ENCODE measurements at regions not wholly inside any gene's neighbourhood (a gene's known extent, or its start where the extent isn't known, plus 50 kb on each side); places are given as distances from the start of the nearest gene placed in this dataset.

GRCh38 chr13:58472483-58472882, 840.9 kb downstream of the PCDH17 start:
- CTCF ChIA-PET: no interaction called here

DNA sequence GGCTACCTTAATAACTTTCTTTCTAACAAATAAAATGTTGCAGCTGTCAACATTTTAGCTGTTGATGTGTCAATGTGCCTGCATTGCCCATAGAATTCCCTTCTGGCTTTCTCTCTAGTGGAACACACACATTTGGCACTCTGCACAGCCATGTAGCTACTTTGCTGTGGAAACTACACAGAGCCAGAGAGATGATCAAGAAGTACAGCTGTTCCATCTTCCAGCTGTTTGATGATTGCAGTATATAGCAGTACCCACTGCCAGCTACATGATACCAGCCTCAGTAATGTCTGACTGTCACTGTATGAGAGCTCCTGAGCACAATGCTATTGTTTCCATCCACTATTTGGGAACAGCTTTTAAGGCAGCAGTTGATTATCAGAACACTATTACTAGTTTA, 843.0 kb downstream of the PCDH17 start:
- DNase-seq (ENCODE audit: extremely low spot score): no peak
- TF ChIP-seq CTCF (IDR thresholded peaks at IDR 0.05; ENCODE audit: control extremely low read depth, extremely low read depth, low read depth, missing control alignments): no peak
- CTCF ChIA-PET: interaction anchor here (1.3 kb wide), 1 partner anchor 10 kb away, joined by 4 read pairs; no protein-coding TSS in a partner anchor
- POLR2A ChIA-PET: no interaction called here

More at GRCh38 chr13:58472483-58472882, 840.9 kb downstream of the PCDH17 start:
- DNase-seq (ENCODE audit: extremely low spot score): no peak
- TF ChIP-seq CTCF (IDR thresholded peaks at IDR 0.05; ENCODE audit: control extremely low read depth, extremely low read depth, low read depth, missing control alignments): no peak
- POLR2A ChIA-PET: no interaction called here

GRCh38 chr13:58476206-58476918, 844.8 kb downstream of the PCDH17 start:
- POLR2A ChIA-PET: no interaction called here
- TF ChIP-seq CTCF (IDR thresholded peaks at IDR 0.05; ENCODE audit: control extremely low read depth, extremely low read depth, low read depth, missing control alignments): no peak
- no peak for DNase-seq (ENCODE audit: extremely low spot score)
- CTCF ChIA-PET: no interaction called here

GRCh38 chr13:58478858-58479257, 847.3 kb downstream of the PCDH17 start:
- ChIA-PET POLR2A (no interaction called here), CTCF (no interaction called here)
- no peak for DNase-seq (ENCODE audit: extremely low spot score)
- no peak for TF ChIP-seq CTCF (IDR thresholded peaks at IDR 0.05; ENCODE audit: control extremely low read depth, extremely low read depth, low read depth, missing control alignments)

DNA sequence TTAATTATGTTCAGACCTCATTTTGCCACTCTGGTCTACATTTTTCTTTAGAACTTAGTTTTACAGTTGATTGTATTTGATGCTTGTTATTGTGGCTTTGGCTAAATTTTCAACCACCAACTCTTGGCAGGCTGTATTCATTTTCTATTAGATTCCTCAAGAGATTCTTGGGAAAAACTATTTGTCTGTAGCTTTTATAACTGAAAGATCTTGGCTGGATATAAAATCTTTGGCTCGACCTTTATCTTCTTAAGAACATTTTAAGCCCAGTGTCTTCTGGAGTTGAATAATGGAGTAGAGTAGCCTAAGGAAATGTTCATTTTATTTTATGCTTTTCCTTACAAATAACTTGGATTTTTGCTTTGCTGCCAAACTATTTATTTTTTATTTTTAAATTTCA, 848.5 kb downstream of the PCDH17 start:
- CTCF ChIA-PET: no interaction called here

GRCh38 chr13:58488251-58488650, 856.7 kb downstream of the PCDH17 start:
- ChIA-PET POLR2A (no interaction called here), CTCF (no interaction called here)
- no peak for DNase-seq (ENCODE audit: extremely low spot score)
- TF ChIP-seq CTCF (IDR thresholded peaks at IDR 0.05; ENCODE audit: control extremely low read depth, extremely low read depth, low read depth, missing control alignments): no peak

More for the DNA sequence above, 848.5 kb downstream of the PCDH17 start:
- TF ChIP-seq CTCF (IDR thresholded peaks at IDR 0.05; ENCODE audit: control extremely low read depth, extremely low read depth, low read depth, missing control alignments): no peak
- DNase-seq (ENCODE audit: extremely low spot score): no peak
- POLR2A ChIA-PET: no interaction called here
